HCT116 (cell line): ENCODE measurements at regions not wholly inside any gene's neighbourhood (a gene's known extent, or its start where the extent isn't known, plus 50 kb on each side); places are given as distances from the start of the nearest gene placed in this dataset.

Experiments used
- ATAC-seq: fragments of 200-7000 bp; cut with Tn5 transposase; 2 replicates; pipeline ENCODE4 v1.9.1; 2020; ENCODE audit warnings: mild to moderate bottlenecking, moderate library complexity
- BruUV-seq: library from RNA; stranded (reverse); fragments of 400-500 nt; replicated peaks from 2 replicates; lab custom pipeline; 2021; lab: Mats Ljungman, UMichigan
- CTCF ChIA-PET: fragments of 300-600 bp; sonication (Branson Sonifier 250); formaldehyde crosslinking; loops from one replicate; lab custom pipeline; 2021; ENCODE audit warnings: antibody characterized with exemption; lab: Charles Lee
- POLR2A ChIA-PET: fragments of 300-600, 350-600 bp; sonication (Branson Sonifier 250); formaldehyde crosslinking; loops from one replicate; lab custom pipeline; 2021; ENCODE audit warnings: antibody characterized with exemption; lab: Charles Lee
- RAD21 ChIA-PET, 2 experiments: fragments of 300-600 bp; sonication (Branson Sonifier 250); formaldehyde crosslinking; loops; one replicate each; lab custom pipeline; 2023; ENCODE audit warnings: low total read pairs in 2 of 2; ENCODE audit not compliant: uncharacterized antibody in 2 of 2, unreplicated experiment in 2 of 2, low non-redundant PET in 1 of 2; lab: Charles Lee
- DNase-seq: peaks from one replicate; pipeline ENCODE4 v3.0.0-alpha.2; 2010; ENCODE audit warnings: low read depth, low spot score
- H2AFZ ChIP-seq: fragments of 200-600 bp; shearing (Covaris generic), sonication (generic); 2 replicates; pipeline ENCODE4 v1.6.1; 2017; ENCODE audit warnings: low read depth, mixed run types, mixed read lengths, antibody characterized with exemption, low read length; ENCODE audit not compliant: poor library complexity, severe bottlenecking
- H3K27ac ChIP-seq: 2 replicates; pipeline ENCODE4 v1.5.1; 2012; ENCODE audit warnings: low read depth, low read length
- H3K27me3 ChIP-seq: fragments of 200-600 bp; sonication (generic); 2 replicates; pipeline ENCODE4 v1.6.1; 2016; ENCODE audit warnings: mixed run types, low read length, mixed read lengths; ENCODE audit not compliant: insufficient read depth
- H3K36me3 ChIP-seq, 2 experiments: fragments of 200-500 bp in 1 of 2; fragments of 200-600 bp in 1 of 2; sonication (Bioruptor generic) in 1 of 2; sonication (generic) in 1 of 2; 2 replicates each; pipeline versions ENCODE4 v1.5.1 to v1.6.1; 2014 to 2016; ENCODE audit warnings: low read length in 2 of 2, inconsistent platforms in 1 of 2, mixed read lengths in 1 of 2, mixed run types in 1 of 2; ENCODE audit not compliant: insufficient read depth in 2 of 2, control insufficient read depth in 1 of 2
- H3K4me1 ChIP-seq, 2 experiments: fragments of 200-600 bp in 1 of 2; sonication (generic) in 1 of 2; 2 replicates each; pipeline versions ENCODE4 v1.5.1 to v1.6.1; 2012 to 2017; ENCODE audit warnings: low read length in 2 of 2, inconsistent platforms in 1 of 2, mild to moderate bottlenecking in 1 of 2, mixed read lengths in 1 of 2, mixed run types in 1 of 2, moderate library complexity in 1 of 2; ENCODE audit not compliant: insufficient read depth in 2 of 2, control insufficient read depth in 1 of 2
- H3K4me2 ChIP-seq: fragments of 200-600 bp; sonication (generic); 2 replicates; pipeline ENCODE4 v1.6.1; 2017; ENCODE audit warnings: mixed run types, low read length, mixed read lengths
- H3K4me3 ChIP-seq, 2 experiments: fragments of 200-600 bp in 1 of 2; sonication (generic) in 1 of 2; replicated peaks in 1 of 2; 2 replicates each; pipeline ENCODE4 v1.5.1; 2011 to 2016; ENCODE audit warnings: low read length in 2 of 2, control low read depth in 1 of 2, low read depth in 1 of 2, mild to moderate bottlenecking in 1 of 2, mixed read lengths in 1 of 2, mixed run types in 1 of 2
- H3K79me2 ChIP-seq: fragments of 200-600 bp; sonication (generic); 2 replicates; pipeline ENCODE4 v1.6.1; 2017; ENCODE audit warnings: mild to moderate bottlenecking, mixed run types, low read length, moderate library complexity, mixed read lengths; ENCODE audit not compliant: insufficient read depth
- H3K9ac ChIP-seq: fragments of 200-600 bp; sonication (generic); 2 replicates; pipeline ENCODE4 v1.6.1; 2016; ENCODE audit warnings: low read length, mixed read lengths
- H3K9me2 ChIP-seq: fragments of 200-600 bp; sonication (generic), shearing (Covaris generic); 2 replicates; pipeline ENCODE4 v1.6.1; 2017; ENCODE audit warnings: mixed run types, mild to moderate bottlenecking, moderate library complexity; ENCODE audit not compliant: insufficient read depth
- H3K9me3 ChIP-seq, 2 experiments: fragments of 200-500 bp in 1 of 2; fragments of 200-600 bp in 1 of 2; sonication (Bioruptor generic) in 1 of 2; sonication (generic) in 1 of 2; 2 replicates each; pipeline ENCODE4 v1.6.1; 2014 to 2017; ENCODE audit warnings: low read length in 2 of 2, mixed read lengths in 2 of 2, inconsistent platforms in 1 of 2, low read depth in 1 of 2, mild to moderate bottlenecking in 1 of 2, mixed run types in 1 of 2, moderate library complexity in 1 of 2; ENCODE audit not compliant: control insufficient read depth in 1 of 2, insufficient read depth in 1 of 2
- H4K20me1 ChIP-seq: fragments of 200-600 bp; sonication (generic), shearing (Covaris generic); 2 replicates; pipeline ENCODE4 v1.6.1; 2017; ENCODE audit warnings: mixed run types, mild to moderate bottlenecking, moderate library complexity; ENCODE audit not compliant: insufficient read depth
- CBX3 ChIP-seq: IDR thresholded peaks from 2 replicates; pipeline ENCODE4 v1.6.1; 2012; ENCODE audit warnings: low read depth
- CEBPB ChIP-seq: IDR thresholded peaks from 2 replicates; pipeline ENCODE4 v1.6.1; 2012; ENCODE audit warnings: low read depth
- ELF1 ChIP-seq: IDR thresholded peaks from 2 replicates; pipeline ENCODE4 v1.6.1; 2012; ENCODE audit warnings: low read depth, borderline replicate concordance
- EZH2 ChIP-seq: fragments of 200-600 bp; sonication (generic); IDR thresholded peaks from 2 replicates; pipeline ENCODE4 v1.6.1; 2017; ENCODE audit warnings: antibody characterized with exemption, mixed run types
- EZH2phosphoT487 ChIP-seq: fragments of 200-600 bp; IDR thresholded peaks from 2 replicates; pipeline ENCODE4 v1.6.1; 2018; ENCODE audit warnings: antibody characterized with exemption, borderline replicate concordance
- POLR2A ChIP-seq: IDR thresholded peaks from 2 replicates; pipeline ENCODE4 v1.7.0; 2011; ENCODE audit warnings: borderline replicate concordance; ENCODE audit not compliant: insufficient read depth, insufficient read length; ENCODE audit errors: extremely low read depth
- POLR2AphosphoS5 ChIP-seq: IDR thresholded peaks from 2 replicates; pipeline ENCODE4 v1.6.1; 2011; ENCODE audit warnings: mild to moderate bottlenecking, low read depth, low read length, moderate library complexity
- RAD21 ChIP-seq: IDR thresholded peaks from 2 replicates; pipeline ENCODE4 v1.6.1; 2012; ENCODE audit warnings: low read depth, mild to moderate bottlenecking
- SRF ChIP-seq: IDR thresholded peaks from 2 replicates; pipeline ENCODE4 v1.6.1; 2012; ENCODE audit warnings: low read depth
- TCF7L2 ChIP-seq: IDR thresholded peaks from 2 replicates; pipeline ENCODE4 v1.7.0; 2011; ENCODE audit warnings: borderline replicate concordance, inconsistent platforms; ENCODE audit not compliant: insufficient read depth, insufficient read length; ENCODE audit errors: extremely low read depth
- YY1 ChIP-seq: IDR thresholded peaks from 2 replicates; pipeline ENCODE4 v1.6.1; 2011; ENCODE audit warnings: low read length, low read depth, moderate library complexity, mild to moderate bottlenecking; ENCODE audit not compliant: insufficient replicate concordance; ENCODE audit errors: extremely low read depth
- ZFX ChIP-seq: fragments of 450-650 bp; IDR thresholded peaks from 2 replicates; pipeline ENCODE4 v1.6.1; 2017
- intact Hi-C: fragments of 100-400 bp; cut with micrococcal nuclease; formaldehyde crosslinking; loops from 2 replicates; pipeline ENCODE4 v1.10.0; 2022
- TF ChIP-seq, protein P1 (sequence below): IDR thresholded peaks from 2 replicates; pipeline ENCODE4 v1.6.1; 2012; ENCODE audit warnings: low read depth
- TF ChIP-seq, protein P2 (sequence below): IDR thresholded peaks from 2 replicates; pipeline ENCODE4 v1.6.1; 2012

DNA sequence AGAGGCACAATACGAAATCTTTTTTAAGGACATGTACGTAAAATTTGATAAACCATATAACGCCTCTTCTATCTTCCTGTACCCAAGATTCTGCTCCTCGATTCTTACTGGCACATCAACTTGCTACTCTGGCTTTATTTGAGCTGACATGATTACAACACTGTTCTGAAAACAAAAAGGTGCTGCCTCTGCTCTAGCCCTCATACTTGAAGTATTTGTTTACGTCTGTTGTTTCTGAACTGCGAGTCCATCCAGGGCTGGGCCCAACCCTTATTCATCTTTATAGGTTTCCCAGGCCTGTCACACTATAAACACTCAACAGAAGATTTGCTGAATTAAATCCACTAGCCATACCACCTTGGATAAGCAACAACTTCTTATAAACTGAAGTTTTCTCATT is 96.2 kb upstream of the SVIL start (continued):
- TF ChIP-seq, protein P1, sequence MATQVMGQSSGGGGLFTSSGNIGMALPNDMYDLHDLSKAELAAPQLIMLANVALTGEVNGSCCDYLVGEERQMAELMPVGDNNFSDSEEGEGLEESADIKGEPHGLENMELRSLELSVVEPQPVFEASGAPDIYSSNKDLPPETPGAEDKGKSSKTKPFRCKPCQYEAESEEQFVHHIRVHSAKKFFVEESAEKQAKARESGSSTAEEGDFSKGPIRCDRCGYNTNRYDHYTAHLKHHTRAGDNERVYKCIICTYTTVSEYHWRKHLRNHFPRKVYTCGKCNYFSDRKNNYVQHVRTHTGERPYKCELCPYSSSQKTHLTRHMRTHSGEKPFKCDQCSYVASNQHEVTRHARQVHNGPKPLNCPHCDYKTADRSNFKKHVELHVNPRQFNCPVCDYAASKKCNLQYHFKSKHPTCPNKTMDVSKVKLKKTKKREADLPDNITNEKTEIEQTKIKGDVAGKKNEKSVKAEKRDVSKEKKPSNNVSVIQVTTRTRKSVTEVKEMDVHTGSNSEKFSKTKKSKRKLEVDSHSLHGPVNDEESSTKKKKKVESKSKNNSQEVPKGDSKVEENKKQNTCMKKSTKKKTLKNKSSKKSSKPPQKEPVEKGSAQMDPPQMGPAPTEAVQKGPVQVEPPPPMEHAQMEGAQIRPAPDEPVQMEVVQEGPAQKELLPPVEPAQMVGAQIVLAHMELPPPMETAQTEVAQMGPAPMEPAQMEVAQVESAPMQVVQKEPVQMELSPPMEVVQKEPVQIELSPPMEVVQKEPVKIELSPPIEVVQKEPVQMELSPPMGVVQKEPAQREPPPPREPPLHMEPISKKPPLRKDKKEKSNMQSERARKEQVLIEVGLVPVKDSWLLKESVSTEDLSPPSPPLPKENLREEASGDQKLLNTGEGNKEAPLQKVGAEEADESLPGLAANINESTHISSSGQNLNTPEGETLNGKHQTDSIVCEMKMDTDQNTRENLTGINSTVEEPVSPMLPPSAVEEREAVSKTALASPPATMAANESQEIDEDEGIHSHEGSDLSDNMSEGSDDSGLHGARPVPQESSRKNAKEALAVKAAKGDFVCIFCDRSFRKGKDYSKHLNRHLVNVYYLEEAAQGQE: no peak

DNA sequence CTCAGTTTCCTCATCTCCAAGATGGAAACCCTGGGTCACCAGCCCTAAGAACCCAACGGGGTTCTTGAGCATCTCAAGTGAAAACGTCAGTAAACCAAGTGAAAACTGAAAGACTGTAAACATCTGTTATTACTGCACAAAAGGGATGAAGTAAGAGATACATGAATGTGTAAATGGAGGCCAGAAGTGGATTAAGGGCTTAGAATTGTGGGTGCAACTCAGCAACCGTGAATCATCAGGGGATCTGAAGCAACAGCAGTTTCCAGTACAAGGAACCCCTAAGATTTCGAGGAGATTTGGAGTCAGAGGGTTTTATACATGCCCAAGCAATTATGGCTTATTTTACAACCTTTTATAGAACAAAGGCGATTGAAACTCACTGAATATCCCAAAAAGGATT is 95.7 kb upstream of the SVIL start:
- ATAC-seq: no peak
- Histone ChIP-seq H3K4me1 (peaks cover 0 to 15% of the 10 kb centered on the region in 2 experiments; a peak in 2 of 4 replicates), H3K4me2 (no peak overlapping the region), H3K27ac (no peak overlapping the region), H3K9me3 (no peaks in the 10 kb centered on the region), H3K79me2 (peaks cover 89% of the 10 kb centered on the region), H3K4me3 (no peak overlapping the region), H2AFZ (no peak overlapping the region), H3K27me3 (no peaks in the 10 kb centered on the region), H3K9ac (no peak overlapping the region), H3K9me2 (no peaks in the 10 kb centered on the region), H3K36me3 (0 out of 4 replicates have a peak, but pooled peaks cover 0 to 3% of the 10 kb centered on the region in 2 experiments), H4K20me1 (no peaks in the 10 kb centered on the region; the same call in 1 of the 2 replicates)
- ChIA-PET RAD21 (no interaction called here), CTCF (no interaction called here), POLR2A (no interaction called here)
- BruUV-seq: no TSS peak
- DNase-seq: no peak
- no peak for TF ChIP-seq CBX3
- no peak for TF ChIP-seq YY1
- no peak for TF ChIP-seq EZH2phosphoT487
- TF ChIP-seq ZFX: no peak
- TF ChIP-seq POLR2A: no peak
- TF ChIP-seq TCF7L2: no peak
- no peak for TF ChIP-seq EZH2
- TF ChIP-seq RAD21: no peak
- no peak for TF ChIP-seq CEBPB
- no peak for TF ChIP-seq SRF
- TF ChIP-seq ELF1: no peak
- no peak for TF ChIP-seq POLR2AphosphoS5
- TF ChIP-seq, protein P2, sequence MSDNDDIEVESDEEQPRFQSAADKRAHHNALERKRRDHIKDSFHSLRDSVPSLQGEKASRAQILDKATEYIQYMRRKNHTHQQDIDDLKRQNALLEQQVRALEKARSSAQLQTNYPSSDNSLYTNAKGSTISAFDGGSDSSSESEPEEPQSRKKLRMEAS: no peak
- TF ChIP-seq, protein P1: no peak
- intact Hi-C loops: loop anchor here (10.0 kb wide), 1 partner anchor 216 kb away; no protein-coding TSS in a partner anchor
